HG03575 (cell line): ENCODE measurements at regions not wholly inside any gene's neighbourhood (a gene's known extent, or its start where the extent isn't known, plus 50 kb on each side); places are given as distances from the start of the nearest gene placed in this dataset.

ENCODE experiments used
- ATAC-seq: cut with Tn5 transposase; IDR thresholded peaks from one replicate; pipeline ENCODE4 v1.9.1; 2021; ENCODE audit not compliant: unreplicated experiment, insufficient number of reproducible peaks, low FRiP score; ENCODE audit errors: extremely low read depth

DNA sequence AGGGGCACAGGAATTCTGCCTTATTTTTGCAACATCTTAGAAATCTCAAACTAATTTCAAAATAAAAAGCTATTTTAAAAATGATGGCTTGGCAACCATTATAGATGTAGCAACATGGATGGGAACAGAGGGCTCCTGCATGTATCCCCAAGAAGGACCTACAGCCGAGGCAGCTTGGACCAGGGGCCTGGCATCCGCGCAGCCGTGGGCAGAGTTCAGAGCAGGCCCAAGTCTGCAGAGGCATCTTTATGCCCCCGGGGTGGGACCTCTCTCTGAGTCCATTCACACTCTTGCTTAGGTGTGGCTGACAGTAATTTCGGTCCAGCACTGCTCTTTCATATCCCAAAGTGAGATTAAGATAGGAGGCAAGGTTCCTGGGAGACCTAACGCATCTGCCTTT is 425.8 kb upstream of the MYT1L start:
- ATAC-seq: no peak

DNA sequence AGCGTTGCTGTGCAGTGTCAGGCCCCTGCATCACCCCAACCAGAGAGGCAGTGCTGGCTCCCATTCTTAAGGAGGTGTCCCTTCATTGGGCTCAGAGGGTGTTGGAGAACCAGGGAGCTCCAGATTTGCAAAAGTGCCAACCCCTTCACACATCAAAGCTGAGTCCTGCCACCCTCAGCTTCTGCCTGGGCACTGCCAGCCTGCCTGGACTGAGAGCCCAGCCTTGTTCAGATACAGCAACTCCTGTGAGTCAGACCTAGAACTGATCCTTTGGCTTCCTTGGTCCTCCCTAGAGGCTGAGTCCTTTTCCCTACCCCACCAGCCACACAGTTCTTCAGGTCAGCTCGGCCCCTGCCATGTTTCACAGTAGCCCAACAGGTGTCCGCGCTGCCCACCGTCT is 424.9 kb upstream of the MYT1L start:
- ATAC-seq: no peak

DNA sequence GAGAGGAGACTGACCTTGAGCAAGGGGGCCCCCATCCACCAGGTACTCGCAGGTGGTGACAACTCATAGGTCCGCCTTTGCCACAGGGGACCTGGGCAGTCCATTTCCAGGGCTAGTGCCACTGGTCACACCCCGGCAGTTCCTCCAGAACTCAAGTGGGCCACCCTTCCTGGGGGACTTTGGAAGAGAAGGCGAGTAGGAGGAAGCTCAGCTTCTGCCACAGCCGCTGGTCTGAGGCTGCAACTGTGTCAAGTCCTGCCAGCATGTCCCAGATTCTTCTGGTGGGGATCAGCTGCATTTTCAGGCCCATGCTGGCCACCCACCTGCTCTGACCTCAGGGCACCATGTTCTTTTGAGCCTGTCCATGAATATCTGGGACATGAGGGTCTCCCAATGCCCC is 423.9 kb upstream of the MYT1L start:
- ATAC-seq: no peak

DNA sequence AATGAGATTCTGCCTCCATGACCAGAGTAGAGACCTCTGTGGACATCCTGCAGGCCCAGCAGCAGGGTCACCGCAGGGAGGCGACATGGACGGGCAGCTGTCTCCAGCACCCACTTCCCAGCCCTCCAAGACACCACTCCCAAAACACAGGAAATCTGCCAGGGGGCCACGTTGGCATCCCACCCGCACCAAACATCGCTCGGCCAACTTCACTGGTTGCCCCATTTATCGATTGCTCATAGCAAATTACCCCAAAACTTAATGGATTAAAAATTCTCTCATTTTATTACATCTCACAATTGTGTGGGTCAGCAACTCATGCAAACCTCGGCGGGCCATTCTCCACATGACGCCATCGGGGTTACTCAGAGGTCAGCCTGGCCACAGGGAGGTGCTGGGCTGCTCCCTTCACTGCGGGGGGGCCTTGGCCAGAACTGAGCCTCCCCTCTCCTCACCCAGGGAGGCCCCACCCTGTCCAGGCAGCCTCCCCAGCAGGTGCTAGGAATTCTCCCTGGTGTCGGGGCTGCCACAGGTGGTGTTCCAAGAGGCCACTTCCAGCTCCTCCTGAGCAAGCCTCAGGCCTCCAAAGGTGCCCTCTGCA is 420.7 kb upstream of the MYT1L start:
- ATAC-seq: no peak

DNA sequence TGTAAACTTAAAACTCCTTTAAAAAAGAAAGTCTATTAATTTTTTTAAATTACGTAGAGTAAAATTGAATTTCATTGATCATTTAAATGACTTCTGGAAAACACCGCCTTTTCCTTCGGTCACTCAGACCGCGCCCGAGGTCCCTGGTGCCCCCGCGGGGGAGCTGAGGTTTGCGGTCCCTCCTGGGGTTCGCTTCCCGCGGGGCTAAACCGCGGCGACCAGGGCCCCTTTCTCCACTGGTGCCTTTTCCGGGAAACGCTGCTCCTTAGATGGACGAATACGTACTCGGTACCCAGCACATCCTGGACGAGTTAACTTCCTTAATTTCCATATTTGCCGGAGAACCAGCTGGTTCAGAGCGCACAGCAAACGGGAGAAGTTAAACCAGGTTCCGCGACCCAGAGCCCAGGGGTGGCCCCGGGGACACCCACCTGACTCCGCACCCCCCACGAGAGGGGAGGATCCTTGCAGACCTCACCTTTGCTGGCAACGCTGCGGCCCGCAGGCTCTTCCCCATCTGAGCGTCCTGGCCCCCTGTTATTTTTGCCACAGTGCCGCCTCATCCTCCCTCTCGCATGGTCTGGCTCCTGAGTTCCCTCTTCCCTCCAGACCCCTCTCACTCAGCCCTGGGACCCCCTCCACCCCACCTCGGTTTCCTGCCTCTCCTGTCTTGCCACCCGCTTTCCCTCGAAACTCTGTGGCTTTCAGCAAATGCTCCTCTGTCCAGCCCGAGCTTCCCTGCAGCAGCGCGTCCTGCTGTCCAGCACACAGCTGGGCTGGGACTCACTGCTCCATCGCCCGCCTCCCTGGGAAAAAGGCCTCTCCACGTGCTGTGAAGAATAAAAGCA is 420.0 kb upstream of the MYT1L start:
- ATAC-seq: no peak

DNA sequence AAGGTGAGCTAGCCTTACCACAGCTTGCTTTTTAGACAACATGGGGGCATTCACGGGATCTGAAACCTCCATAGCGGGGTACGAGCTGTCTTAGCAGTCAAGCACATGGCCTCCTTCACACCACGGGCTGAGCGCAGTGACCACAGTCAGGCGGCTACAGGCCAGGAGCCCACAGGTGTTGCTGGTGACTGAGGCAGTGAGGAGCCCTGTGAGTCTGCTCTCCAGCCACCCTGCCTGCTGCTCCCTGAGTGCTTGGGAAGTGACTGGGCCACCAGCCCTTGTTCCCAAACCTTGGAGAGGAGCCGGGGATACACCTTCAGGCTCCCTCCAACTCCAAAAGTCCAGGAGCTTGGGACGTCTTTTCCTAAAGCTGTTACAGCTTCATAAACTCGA is 418.1 kb upstream of the MYT1L start:
- ATAC-seq: no peak

DNA sequence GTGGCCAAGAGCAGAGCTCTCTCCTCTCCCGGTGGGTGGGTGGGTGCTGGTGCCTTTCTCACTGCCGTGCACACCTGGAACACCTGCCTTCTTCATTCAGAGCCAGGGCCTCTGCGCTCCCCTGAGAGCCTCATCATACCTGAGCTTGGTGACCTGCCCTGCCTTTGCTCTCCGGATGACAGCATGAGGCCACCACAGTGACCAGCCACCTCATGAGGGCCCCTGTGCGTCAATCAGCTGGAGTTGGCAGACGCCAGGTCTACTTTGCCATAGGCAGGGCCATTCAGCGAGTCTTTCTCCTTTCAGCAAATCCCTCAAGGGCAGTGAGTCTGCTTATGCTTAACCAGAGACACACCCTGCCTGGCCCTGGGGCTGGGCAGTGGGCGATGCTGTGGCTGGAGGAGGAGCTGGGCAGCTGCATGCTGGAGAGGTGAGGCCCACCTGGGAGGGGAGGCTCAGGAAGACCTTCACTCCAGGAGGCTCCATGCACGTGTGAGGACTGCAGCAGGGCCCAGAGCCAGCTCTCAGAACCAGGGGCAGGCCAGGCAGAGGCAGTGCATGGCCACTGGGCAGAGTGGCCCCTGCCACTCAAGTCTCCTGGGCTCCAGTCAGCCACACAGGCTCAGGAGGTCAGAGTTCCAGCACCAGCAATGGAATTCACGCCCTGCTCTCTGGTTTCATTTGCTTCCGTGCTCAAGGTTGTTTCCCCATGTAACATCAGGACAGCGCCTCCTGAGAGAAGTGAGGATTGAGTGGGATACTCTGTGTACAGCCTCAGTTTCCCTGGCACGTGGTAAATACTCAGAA is 417.5 kb upstream of the MYT1L start:
- no peak for ATAC-seq

DNA sequence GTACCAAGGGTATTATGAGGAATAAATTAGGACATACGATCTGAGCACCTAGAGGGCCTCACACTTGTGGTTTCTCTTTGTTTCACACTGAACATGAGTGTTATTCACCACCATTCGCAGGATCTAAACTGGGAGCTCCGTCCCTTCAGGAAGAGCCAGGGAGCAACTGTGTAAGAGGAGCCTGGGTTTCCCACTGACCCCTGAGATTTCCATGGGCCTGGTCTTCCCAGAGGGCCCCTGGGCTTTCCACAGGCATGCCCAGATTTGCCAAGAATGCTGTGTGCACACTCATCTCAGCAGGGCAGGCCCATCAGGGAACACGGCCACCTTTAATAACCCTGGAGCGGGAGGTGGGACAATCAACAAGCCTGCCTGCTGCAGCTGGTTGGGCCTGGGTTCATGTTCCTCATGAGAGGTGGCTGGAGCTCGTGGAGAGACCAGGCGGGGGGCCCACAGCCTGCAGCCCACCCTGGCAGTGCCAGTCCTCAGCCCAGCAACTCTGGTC is 416.8 kb upstream of the MYT1L start:
- no peak for ATAC-seq

DNA sequence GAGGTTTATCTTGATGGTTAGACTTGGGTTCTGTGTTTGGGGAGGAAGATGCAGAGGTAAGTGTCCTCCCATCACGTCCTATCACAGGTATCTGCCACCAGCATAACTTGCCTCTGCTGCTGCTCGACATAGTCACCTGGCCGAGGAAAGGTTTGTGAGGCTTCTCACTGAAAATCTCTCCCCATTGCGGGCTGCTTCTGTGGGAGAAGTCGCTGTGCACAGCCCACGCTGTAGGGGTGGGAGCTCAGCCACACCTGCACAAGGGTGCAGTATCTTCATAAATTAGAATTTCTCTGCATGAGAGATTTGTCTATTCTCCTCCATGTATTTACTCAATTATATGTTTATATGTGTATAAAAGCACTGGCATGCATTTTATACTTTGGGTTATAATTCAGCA is 415.7 kb upstream of the MYT1L start:
- no peak for ATAC-seq

DNA sequence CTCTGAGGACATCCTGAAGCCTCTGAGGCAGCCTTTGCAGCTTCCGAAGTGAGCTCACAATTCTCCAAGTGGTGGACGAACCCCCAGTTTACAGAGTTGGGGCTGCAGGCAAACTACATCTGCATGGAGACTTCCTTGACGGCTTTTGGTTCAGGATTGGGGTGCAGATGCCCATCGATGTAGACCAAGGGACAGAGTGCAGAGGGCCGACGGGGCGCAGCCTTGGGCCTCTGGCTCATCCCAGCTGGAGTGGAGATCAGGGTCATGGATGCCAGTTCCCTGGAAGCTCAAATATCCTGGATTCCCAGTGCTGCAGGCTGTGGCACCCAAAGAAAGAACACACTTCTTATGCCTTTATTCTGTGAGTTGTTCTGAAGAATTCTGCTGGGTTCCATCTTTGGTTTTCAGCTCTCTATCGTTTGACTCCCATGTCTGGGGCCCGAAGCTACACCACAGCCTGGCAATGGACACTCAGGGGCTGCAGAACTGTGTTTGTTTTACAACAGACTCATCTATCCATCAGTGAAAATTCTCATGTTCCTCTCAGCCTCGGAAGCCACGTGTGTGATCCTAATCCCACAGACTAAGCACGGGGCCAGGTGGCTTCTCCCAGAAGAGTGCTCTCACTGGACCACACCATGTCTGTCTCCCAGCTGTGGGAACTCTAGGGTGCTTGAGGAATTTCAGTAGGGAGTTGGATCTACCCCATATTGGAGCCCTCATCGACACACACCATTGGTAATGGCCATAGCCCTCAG is 414.1 kb upstream of the MYT1L start:
- ATAC-seq: no peak

DNA sequence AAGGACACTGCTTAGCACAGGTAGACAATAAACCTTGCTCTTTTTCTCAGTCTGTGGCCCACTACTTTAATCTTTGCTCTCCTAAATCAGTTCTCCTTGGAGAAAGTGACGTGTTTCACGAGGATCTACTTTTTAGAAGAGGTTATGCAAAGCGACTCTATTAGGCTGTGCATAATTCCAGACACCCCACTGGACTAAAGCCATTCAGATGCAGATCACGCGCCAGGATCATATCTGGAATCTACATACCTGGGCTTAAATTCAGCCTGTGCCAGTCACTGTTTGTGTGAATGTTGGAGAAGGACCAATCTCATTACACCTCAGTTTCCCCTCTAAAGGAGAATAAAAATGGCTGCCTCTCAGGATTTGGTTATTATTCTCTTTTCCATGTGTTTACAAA is 413.0 kb upstream of the MYT1L start:
- ATAC-seq: no peak

DNA sequence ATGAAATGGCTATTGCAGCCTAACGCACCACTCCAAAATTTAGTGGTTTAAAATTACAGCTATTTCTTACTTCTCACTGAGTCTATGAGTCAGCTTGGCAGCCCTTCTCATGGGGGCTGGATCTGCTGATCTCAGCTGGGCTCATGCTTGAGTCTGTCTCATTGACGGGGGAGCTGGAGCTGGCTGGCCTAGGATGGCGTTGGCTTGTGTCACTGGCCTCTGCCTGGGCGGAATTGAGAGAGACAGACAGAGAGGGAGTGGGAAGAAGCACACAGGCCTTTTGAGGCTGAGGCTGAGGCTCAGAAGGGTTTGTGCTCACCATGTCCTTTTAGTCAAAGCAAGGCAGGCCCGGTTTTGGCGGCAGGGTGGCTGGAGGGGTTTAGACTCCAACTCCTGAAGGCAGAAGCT is 412.1 kb upstream of the MYT1L start:
- no peak for ATAC-seq

DNA sequence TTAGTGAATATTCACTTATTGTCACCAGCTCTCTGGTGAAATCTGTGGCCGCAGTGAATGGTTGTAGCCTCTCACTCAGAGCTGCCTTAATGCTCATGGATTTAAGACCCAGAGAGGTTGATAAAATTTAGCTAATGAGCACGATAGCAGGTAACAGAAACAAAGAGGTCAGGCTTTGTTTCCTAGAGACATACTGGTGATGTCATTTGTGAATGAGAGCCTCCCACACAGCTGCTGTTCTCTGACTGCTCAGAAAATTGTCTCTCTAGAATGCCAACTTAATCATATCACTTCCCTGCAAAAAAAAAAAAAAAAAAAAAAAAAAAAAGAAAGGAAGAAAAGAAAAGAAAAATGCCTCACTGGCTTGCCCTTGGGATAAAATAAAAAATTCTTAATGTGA is 411.7 kb upstream of the MYT1L start:
- ATAC-seq: no peak

DNA sequence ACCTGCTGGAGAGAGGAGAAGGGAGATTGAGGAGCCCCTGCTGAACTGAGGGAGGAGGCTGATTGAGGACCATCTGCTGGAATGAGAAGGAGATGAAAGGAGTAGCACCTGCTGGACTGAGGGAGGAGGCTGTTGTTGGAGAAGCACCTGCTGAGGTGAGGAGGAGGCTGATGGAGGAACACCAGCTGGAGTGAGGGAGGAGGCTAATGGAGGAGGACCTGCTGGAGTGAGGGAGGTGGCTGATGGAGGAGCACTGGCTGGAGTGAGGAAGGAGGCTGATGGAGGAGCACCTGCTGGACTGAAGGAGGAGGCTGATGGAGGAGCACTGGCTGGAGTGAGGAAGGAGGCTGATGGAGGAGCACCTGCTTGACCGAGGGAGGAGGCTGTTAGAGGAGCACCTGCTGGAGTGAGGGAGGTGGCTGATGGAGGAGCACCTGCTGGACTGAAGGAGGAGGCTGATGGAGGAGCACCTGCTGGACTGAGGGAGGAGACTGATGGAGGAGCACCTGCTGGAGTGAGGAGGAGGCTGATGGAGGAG is 409.2 kb upstream of the MYT1L start:
- ATAC-seq: no peak

DNA sequence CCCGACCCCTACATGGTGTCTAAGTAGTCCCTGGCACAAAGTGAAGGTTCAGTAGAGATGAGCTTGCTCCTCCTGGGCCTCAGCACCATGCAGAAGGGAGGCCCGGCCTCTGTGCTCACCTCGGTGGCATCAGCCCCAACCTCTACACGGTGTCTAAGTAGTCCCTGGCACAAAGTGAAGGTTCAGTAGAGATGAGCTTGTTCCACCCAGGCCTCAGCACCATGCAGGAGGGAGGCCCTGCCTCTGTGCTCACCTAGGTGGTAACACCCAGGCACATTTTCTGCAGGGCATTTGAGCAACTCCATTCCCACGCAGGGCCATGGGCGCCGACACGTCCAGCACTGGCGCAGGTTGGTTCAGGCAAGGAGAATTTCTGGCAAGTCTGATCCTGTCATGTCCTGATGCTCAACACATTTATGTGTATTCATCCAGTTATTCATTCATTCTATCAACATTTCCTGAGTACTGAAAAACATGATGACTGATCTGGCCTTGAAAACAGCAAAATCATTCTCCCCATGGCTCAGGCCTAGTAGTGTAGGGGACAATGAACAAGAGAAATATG is 408.2 kb upstream of the MYT1L start:
- no peak for ATAC-seq

DNA sequence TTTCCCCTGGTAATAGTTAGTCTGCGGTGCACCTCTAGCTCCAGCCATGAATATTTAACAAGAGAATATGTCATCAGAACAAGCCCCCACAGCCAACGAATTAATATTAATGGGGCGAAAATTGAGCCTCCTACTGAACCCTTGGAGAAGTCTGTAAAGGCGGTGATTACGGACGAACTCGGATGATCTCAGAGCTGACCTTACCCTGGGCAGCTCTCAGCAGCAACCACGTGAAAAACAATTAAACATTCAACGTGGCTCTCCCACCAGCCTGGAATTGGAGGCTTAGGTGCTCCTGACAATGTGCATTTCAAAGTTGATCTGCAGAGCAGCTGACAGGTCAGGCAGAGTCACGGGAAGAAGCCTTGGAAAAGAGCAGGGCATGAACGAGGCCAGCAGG is 407.6 kb upstream of the MYT1L start:
- ATAC-seq: no peak

DNA sequence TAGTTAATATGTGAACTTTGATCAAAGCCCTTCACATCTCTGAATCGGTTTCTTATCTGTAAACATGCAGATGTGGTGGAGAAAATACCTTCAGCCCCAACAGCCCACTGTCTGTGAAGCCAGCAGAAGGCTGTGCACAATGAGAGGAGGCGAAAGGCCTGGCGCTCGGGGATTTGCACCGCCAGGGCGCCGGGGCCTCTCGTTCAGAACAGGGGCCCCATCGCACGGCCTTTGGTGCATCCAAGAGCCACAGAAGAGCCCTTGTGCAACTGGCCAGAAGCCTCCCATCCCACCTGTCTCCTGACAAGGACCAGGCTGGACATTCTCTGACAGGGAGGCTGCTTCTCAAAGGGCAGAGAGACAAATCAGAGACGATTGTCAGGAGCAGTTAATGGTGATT is 407.2 kb upstream of the MYT1L start:
- ATAC-seq: no peak

DNA sequence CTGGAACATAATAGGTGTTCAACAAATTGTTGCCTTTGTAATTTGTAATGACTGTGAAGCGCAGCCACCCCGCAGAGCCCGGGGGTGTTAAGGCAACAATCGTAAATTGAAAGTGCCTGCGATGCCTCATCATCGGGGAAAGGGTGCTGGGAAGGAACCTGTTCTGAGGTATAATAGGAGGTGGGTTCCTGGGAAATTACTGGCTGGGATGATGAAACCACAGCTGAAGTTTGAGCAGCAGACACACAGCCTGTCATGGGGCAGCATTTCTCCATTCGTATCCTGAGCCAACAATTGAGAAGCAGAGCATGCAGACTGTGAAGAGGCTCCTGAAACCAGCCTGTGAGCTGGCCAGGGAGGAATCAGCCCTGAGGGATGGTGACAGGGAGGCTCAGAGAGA is 404.0 kb upstream of the MYT1L start:
- ATAC-seq: no peak

DNA sequence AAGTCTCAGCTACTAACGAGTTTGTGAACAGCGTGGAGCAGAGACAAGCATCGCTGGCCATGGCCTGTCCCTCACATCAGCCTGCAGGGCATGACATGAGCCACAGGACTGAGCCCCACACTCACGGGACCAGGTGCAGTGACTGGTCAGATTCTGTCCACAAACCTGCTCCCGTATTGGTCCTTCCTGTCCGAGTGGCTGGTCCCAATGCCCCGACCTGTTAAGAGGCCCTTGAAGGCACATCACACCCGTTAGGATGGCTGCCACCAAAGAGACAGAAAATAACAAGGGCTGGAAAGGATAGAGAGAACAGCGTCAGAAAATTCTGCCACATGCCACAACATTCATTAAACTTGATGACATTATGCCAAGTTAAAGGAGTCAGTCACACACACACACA is 403.2 kb upstream of the MYT1L start:
- no peak for ATAC-seq
